HepG2 (cell line): ENCODE measurements at regions not wholly inside any gene's neighbourhood (a gene's known extent, or its start where the extent isn't known, plus 50 kb on each side); places are given as distances from the start of the nearest gene placed in this dataset.

ENCODE experiments used
- ATAC-seq: fragments of 200-7000 bp; cut with Tn5 transposase; 3 replicates; pipeline ENCODE4 v1.9.1; 2020; ENCODE audit warnings: mild to moderate bottlenecking, moderate library complexity
- BruUV-seq: library from RNA; stranded (reverse); fragments of 400-500 nt; replicated peaks from 2 replicates; lab custom pipeline; 2021; lab: Mats Ljungman, UMichigan
- CTCF ChIA-PET: fragments of 300-600 bp; formaldehyde crosslinking; extraction: SDS; loops from one replicate; lab custom pipeline; 2021; ENCODE audit warnings: low total read pairs, inconsistent platforms, low intra/inter-chr PET ratio; lab: Yijun Ruan, JAX
- POLR2A ChIA-PET: fragments of 350-600 bp; sonication (Branson Sonifier 250); formaldehyde crosslinking; loops from one replicate; lab custom pipeline; 2020; ENCODE audit warnings: antibody characterized with exemption, inconsistent platforms; lab: Yijun Ruan, JAX
- DNase-seq: peaks from one replicate; pipeline ENCODE4 v3.0.0-alpha.2; 2015; ENCODE audit warnings: low spot score
- FAIRE-seq: peaks from 3 replicates; lab custom pipeline; 2011; peaks lifted over from hg19 to GRCh38; lab: Jason Lieb, UNC
- H2AFZ ChIP-seq: one replicate; pipeline ENCODE4 v1.6.1; 2011; ENCODE audit warnings: low read length, inconsistent platforms
- H3K27ac ChIP-seq: fragments of 300-600 bp; 3 replicates; pipeline ENCODE4 v1.8.0; 2011; ENCODE audit warnings: mixed run types, mild to moderate bottlenecking, mixed read lengths, low read length, inconsistent platforms; ENCODE audit not compliant: insufficient read depth; ENCODE audit errors: extremely low read length
- H3K27me3 ChIP-seq, 2 experiments: fragments of 200-600 bp in 1 of 2; 2 replicates in 1 of 2; 3 replicates in 1 of 2; pipeline versions ENCODE4 v1.6.0 to v1.8.0; 2011; ENCODE audit warnings: low read length in 2 of 2, mild to moderate bottlenecking in 2 of 2, moderate library complexity in 2 of 2, inconsistent platforms in 1 of 2; ENCODE audit not compliant: insufficient read depth in 2 of 2, control insufficient read depth in 1 of 2
- H3K36me3 ChIP-seq, 2 experiments: fragments of 200-600 bp in 1 of 2; replicated peaks in 1 of 2; 2 replicates in 1 of 2; 3 replicates in 1 of 2; pipeline versions ENCODE4 v1.5.1 to v1.8.0; 2011; ENCODE audit warnings: low read length in 2 of 2, inconsistent platforms in 1 of 2; ENCODE audit not compliant: insufficient read depth in 2 of 2, control insufficient read depth in 1 of 2
- H3K4me1 ChIP-seq: 2 replicates; pipeline ENCODE4 v1.5.1; 2012; ENCODE audit warnings: low read length, inconsistent platforms; ENCODE audit not compliant: insufficient read depth
- H3K4me2 ChIP-seq: 2 replicates; pipeline ENCODE4 v1.6.0; 2011; ENCODE audit warnings: low read depth, low read length, inconsistent platforms
- H3K4me3 ChIP-seq, 3 experiments: fragments of 200-600 bp in 1 of 3; sonication (generic), shearing (Covaris generic) in 1 of 3; replicated peaks in 1 of 3; 2 replicates each; pipeline ENCODE4 v1.5.1; 2011 to 2016; ENCODE audit warnings: low read length in 3 of 3, inconsistent platforms in 2 of 3, low read depth in 2 of 3, mild to moderate bottlenecking in 2 of 3, control low read depth in 1 of 3, mixed read lengths in 1 of 3; ENCODE audit not compliant: insufficient read depth in 1 of 3
- H3K79me2 ChIP-seq: one replicate; pipeline ENCODE4 v1.6.1; 2011; ENCODE audit warnings: low read length, inconsistent platforms; ENCODE audit not compliant: insufficient read depth
- H3K9ac ChIP-seq: 2 replicates; pipeline ENCODE4 v1.6.0; 2011; ENCODE audit warnings: mild to moderate bottlenecking, low read depth, low read length, inconsistent platforms; ENCODE audit not compliant: insufficient read depth
- H3K9me3 ChIP-seq: 2 replicates; pipeline ENCODE4 v1.5.1; 2012; ENCODE audit warnings: mild to moderate bottlenecking, low read length
- H4K20me1 ChIP-seq: 2 replicates; pipeline ENCODE4 v1.6.0; 2011; ENCODE audit warnings: inconsistent platforms, mild to moderate bottlenecking, low read length, moderate library complexity; ENCODE audit not compliant: insufficient read depth
- ATM ChIP-seq: fragments of 450-650 bp; IDR thresholded peaks from 2 replicates; pipeline ENCODE4 v1.7.1; 2017; ENCODE audit warnings: mild to moderate bottlenecking, borderline replicate concordance
- CBX2 ChIP-seq, 2 experiments: fragments of 200-600 bp in 1 of 2; sonication (generic); formaldehyde crosslinking in 1 of 2; IDR thresholded peaks; 2 replicates each; pipeline versions ENCODE4 v1.7.0 to v1.8.1; 2018 to 2022; ENCODE audit warnings: low read depth in 2 of 2, low read length in 1 of 2, mild to moderate bottlenecking in 1 of 2, missing genetic modification reagents in 1 of 2
- IRX3 ChIP-seq: sonication (generic); formaldehyde crosslinking; IDR thresholded peaks from 2 replicates; pipeline ENCODE4 v1.8.1; 2023; ENCODE audit warnings: mild to moderate bottlenecking, low read depth, missing genetic modification reagents, borderline replicate concordance
- NRL ChIP-seq: sonication (generic); formaldehyde crosslinking; IDR thresholded peaks from 2 replicates; pipeline ENCODE4 v1.5.0; 2020; ENCODE audit warnings: missing genetic modification reagents, mild to moderate bottlenecking, moderate library complexity, borderline replicate concordance
- RBM39 ChIP-seq: fragments of 200-400 bp; formaldehyde crosslinking; IDR thresholded peaks from one replicate; pipeline ENCODE4 v1.6.1; 2018; ENCODE audit warnings: antibody characterized with exemption, mild to moderate bottlenecking, low read depth, low read length; ENCODE audit not compliant: poor library complexity, severe bottlenecking
- RXRA ChIP-seq: sonication (generic); formaldehyde crosslinking; IDR thresholded peaks from 2 replicates; pipeline ENCODE4 v1.5.1; 2020; ENCODE audit warnings: missing genetic modification reagents
- SETDB1 ChIP-seq: sonication (generic); formaldehyde crosslinking; IDR thresholded peaks from 2 replicates; pipeline ENCODE4 v1.5.1; 2020; ENCODE audit warnings: missing genetic modification reagents, mild to moderate bottlenecking, borderline replicate concordance
- SMARCE1 ChIP-seq: fragments of 450-650 bp; IDR thresholded peaks from 2 replicates; pipeline ENCODE4 v1.6.1; 2017; ENCODE audit warnings: borderline replicate concordance
- ZBTB46 ChIP-seq: sonication (generic); formaldehyde crosslinking; IDR thresholded peaks from 2 replicates; pipeline ENCODE4 v1.4.0; 2020; ENCODE audit warnings: mild to moderate bottlenecking, missing genetic modification reagents, borderline replicate concordance
- ZNF512 ChIP-seq: sonication (generic); formaldehyde crosslinking; IDR thresholded peaks from 2 replicates; pipeline ENCODE4 v1.4.0; 2020; ENCODE audit warnings: mild to moderate bottlenecking, missing genetic modification reagents
- ZNF570 ChIP-seq: sonication (generic); formaldehyde crosslinking; IDR thresholded peaks from 2 replicates; pipeline ENCODE4 v1.4.0; 2020; ENCODE audit warnings: mild to moderate bottlenecking, missing genetic modification reagents, borderline replicate concordance
- ZNF746 ChIP-seq: sonication (generic); formaldehyde crosslinking; IDR thresholded peaks from 2 replicates; pipeline ENCODE4 v1.8.0; 2022; ENCODE audit warnings: mild to moderate bottlenecking, missing genetic modification reagents
- ZNF878 ChIP-seq: sonication (generic); formaldehyde crosslinking; IDR thresholded peaks from 2 replicates; pipeline ENCODE4 v1.8.1; 2023; ENCODE audit warnings: mild to moderate bottlenecking, missing genetic modification reagents, moderate library complexity
- WGBS: methylation state at CpG from one replicate; pipeline ENCODE4 v1.1.6; 2017; ENCODE audit warnings: low lambda C conversion rate; 5-methylcytosine and 5-hydroxymethylcytosine counted together
- in situ Hi-C: cut with HindIII; loops from 2 replicates; pipeline ENCODE4 v1.10.0; 2017; ENCODE audit warnings: low pct_unique_long_range_greater_than_20kb; ENCODE audit not compliant: extremely low pct_ligation_motif_present
- intact Hi-C: fragments of 100-400 bp; cut with micrococcal nuclease; formaldehyde crosslinking; loops from one replicate; pipeline ENCODE4 v1.10.0; 2022; ENCODE audit not compliant: unreplicated experiment
- TF ChIP-seq, protein P1 (sequence below): IDR thresholded peaks from 2 replicates; pipeline ENCODE4 v1.6.1; 2016; ENCODE audit warnings: missing biosample characterization, missing genetic modification reagents, low read depth
- TF ChIP-seq, protein P2 (sequence below): sonication (generic); formaldehyde crosslinking; conservative IDR thresholded peaks from 2 replicates; pipeline ENCODE4 v1.4.0; 2020; ENCODE audit warnings: missing genetic modification reagents

- H3K27me3 ChIP-seq: no peaks in the 10 kb centered on the region
- POLR2A ChIA-PET: no interaction called here
- no peaks in the 10 kb centered on the region for H3K9me3 ChIP-seq
- in situ Hi-C loops: no loop called here
- CTCF ChIA-PET: no interaction called here
- H2AFZ ChIP-seq: no peak overlapping the region
- FAIRE-seq: no peak
- BruUV-seq: no TSS peak
- no peaks in the 10 kb centered on the region for H4K20me1 ChIP-seq
- intact Hi-C loops: no loop called here
- no peaks in the 10 kb centered on the region for H3K36me3 ChIP-seq
- peaks cover 42% of the 10 kb centered on the region for H3K4me1 ChIP-seq
- DNase-seq: no peak
- no peaks in the 10 kb centered on the region for H3K79me2 ChIP-seq
- WGBS: 4% methylated on average over 1 of the region's 1 CpG
- no peak for TF ChIP-seq SETDB1 (CRISPR knock-in tag)
- TF ChIP-seq IRX3: no peak
- TF ChIP-seq, protein P1, sequence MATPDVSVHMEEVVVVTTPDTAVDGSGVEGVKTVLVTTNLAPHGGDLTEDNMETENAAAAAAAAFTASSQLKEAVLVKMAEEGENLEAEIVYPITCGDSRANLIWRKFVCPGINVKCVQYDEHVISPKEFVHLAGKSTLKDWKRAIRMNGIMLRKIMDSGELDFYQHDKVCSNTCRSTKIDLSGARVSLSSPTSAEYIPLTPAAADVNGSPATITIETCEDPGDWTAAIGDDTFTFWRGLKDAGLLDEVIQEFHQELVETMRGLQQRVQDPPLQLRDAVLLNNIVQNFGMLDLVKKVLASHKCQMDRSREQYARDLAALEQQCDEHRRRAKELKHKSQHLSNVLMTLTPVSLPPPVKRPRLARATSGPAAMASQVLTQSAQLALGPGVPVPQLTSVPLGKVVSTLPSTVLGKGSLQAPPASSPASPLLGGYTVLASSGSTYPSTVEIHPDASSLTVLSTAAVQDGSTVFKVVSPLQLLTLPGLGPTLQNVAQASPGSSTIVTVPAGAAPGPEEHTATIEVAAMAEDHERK (CRISPR knock-in tag): no peak
- TF ChIP-seq SMARCE1: no peak
- no peak for TF ChIP-seq RXRA (CRISPR knock-in tag)
- no peak for TF ChIP-seq RBM39
- TF ChIP-seq, protein P2, sequence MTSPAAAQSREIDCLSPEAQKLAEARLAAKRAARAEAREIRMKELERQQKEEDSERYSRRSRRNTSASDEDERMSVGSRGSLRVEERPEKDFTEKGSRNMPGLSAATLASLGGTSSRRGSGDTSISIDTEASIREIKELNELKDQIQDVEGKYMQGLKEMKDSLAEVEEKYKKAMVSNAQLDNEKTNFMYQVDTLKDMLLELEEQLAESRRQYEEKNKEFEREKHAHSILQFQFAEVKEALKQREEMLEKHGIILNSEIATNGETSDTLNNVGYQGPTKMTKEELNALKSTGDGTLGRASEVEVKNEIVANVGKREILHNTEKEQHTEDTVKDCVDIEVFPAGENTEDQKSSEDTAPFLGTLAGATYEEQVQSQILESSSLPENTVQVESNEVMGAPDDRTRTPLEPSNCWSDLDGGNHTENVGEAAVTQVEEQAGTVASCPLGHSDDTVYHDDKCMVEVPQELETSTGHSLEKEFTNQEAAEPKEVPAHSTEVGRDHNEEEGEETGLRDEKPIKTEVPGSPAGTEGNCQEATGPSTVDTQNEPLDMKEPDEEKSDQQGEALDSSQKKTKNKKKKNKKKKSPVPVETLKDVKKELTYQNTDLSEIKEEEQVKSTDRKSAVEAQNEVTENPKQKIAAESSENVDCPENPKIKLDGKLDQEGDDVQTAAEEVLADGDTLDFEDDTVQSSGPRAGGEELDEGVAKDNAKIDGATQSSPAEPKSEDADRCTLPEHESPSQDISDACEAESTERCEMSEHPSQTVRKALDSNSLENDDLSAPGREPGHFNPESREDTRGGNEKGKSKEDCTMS (CRISPR knock-in tag): no peak
- TF ChIP-seq ATM: no peak
- TF ChIP-seq NRL: no peak
- TF ChIP-seq ZNF746: no peak
- TF ChIP-seq ZNF570 (CRISPR knock-in tag): no peak
- no peak for TF ChIP-seq CBX2 (IDR thresholded peaks at IDR 0.05; ENCODE audit: low read depth, low read length)
- no peak for TF ChIP-seq CBX2 (CRISPR knock-in tag; IDR thresholded peaks at IDR 0.05; ENCODE audit: low read depth)
- no peak for TF ChIP-seq ZNF512
- no peak for TF ChIP-seq ZNF878 (CRISPR knock-in tag)
- TF ChIP-seq ZBTB46 (CRISPR knock-in tag): no peak
- H3K4me2 ChIP-seq: no peak overlapping the region
- no peak overlapping the region for H3K9ac ChIP-seq
- no peak overlapping the region for H3K4me3 ChIP-seq
- no peak overlapping the region for H3K27ac ChIP-seq
- no peak for ATAC-seq
Observed at GRCh38 chr6:21501815-21502214, 91.7 kb upstream of the SOX4 start.
